ENCODE measurements at regions not wholly inside any gene's neighbourhood (a gene's known extent, or its start where the extent isn't known, plus 50 kb on each side); places are given as distances from the start of the nearest gene placed in this dataset.
"Not testable (repeated sequence)": the region's sequence is repeated elsewhere in the genome, so short reads cannot be mapped to it uniquely, and the experiment has no call there.

DNA sequence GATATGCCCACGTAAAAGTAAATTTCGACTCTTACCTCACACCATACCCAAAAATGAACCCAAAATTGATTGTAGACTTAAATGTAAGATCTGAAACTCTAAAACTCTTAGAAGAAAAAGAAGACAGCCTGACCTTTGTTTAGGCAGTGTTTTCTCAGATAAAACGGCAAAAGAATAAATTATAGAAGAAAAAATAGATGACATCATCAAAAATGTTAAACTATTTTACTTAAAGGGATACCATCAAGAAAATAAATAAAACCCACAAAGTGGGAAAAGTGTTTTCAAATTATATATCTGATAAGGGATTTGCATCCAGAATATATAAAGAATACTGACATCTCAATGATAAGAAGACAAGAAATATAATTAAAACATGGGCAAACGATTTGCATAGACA is 862.7 kb downstream of the DTWD2 start:
- no peaks in the 10 kb centered on the region for H3K4me1 ChIP-seq
- H3K27me3 ChIP-seq, result no peaks in the 10 kb centered on the region
- TF ChIP-seq POLR2A (IDR thresholded peaks at IDR 0.05), result no peak
- TF ChIP-seq, protein P1, sequence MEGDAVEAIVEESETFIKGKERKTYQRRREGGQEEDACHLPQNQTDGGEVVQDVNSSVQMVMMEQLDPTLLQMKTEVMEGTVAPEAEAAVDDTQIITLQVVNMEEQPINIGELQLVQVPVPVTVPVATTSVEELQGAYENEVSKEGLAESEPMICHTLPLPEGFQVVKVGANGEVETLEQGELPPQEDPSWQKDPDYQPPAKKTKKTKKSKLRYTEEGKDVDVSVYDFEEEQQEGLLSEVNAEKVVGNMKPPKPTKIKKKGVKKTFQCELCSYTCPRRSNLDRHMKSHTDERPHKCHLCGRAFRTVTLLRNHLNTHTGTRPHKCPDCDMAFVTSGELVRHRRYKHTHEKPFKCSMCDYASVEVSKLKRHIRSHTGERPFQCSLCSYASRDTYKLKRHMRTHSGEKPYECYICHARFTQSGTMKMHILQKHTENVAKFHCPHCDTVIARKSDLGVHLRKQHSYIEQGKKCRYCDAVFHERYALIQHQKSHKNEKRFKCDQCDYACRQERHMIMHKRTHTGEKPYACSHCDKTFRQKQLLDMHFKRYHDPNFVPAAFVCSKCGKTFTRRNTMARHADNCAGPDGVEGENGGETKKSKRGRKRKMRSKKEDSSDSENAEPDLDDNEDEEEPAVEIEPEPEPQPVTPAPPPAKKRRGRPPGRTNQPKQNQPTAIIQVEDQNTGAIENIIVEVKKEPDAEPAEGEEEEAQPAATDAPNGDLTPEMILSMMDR (IDR thresholded peaks at IDR 0.05), result no peak
- intact Hi-C loops (cut with DNase I), result no loop called here
- H3K36me3 ChIP-seq, result no peaks in the 10 kb centered on the region
- H3K9me3 ChIP-seq, result no peaks in the 10 kb centered on the region
- DNase-seq, result no peak
- no peak overlapping the region for H3K4me3 ChIP-seq
- WGBS, 2 donors, result 72 to 81% methylated on average over 4 of the region's 4 CpGs
- no peak overlapping the region for H3K27ac ChIP-seq

DNA sequence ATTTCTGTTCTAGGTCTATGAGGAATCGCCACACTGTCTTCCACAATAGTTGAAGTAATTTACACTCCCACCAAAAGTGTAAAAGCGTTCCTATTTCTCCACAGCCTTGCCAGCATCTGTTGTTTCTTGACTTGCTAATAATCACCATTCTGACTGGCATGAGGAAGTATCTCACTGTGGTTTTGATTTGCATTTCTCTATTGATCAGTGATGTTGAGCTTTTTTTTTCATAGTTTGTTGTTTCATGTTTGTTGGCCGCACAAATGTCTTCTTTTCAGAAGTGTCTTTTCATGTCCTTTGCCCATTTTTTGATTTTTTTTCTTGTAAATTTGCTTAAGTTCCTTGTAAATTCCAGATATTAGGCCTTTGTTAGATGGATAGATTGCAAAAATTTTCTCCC is 867.1 kb downstream of the DTWD2 start:
- H3K4me1 ChIP-seq, result no peaks in the 10 kb centered on the region
- H3K27ac ChIP-seq, result no peak overlapping the region
- intact Hi-C loops (cut with DNase I), result no loop called here
- 75 to 79% methylated on average over 3 of the region's 3 CpGs for WGBS, 2 donors
- no peak overlapping the region for H3K4me3 ChIP-seq
- DNase-seq, result no peak
- TF ChIP-seq, protein P1 (IDR thresholded peaks at IDR 0.05), result no peak
- TF ChIP-seq POLR2A (IDR thresholded peaks at IDR 0.05), result no peak
- no peaks in the 10 kb centered on the region for H3K9me3 ChIP-seq
- H3K36me3 ChIP-seq, result no peaks in the 10 kb centered on the region
- no peaks in the 10 kb centered on the region for H3K27me3 ChIP-seq

DNA sequence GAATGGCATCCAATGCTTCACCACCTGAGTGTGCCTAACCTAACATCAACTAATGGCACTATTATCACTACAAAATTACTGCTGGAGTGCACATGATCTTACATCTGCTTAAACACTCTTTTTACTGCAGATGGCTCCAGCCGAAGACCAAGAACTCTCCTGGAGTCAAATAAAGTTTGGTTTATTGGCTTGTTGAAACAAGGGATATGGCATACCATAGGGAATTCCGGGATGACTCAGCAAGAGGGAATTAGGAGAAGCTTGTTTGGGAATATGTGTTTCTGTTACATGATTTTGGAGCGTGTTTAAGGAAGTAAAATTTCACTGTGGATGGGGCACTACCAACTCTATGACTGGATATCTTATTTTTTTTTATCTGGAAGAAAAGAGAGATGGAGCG is 872.6 kb downstream of the DTWD2 start:
- Histone ChIP-seq H3K4me1 (no peaks in the 10 kb centered on the region), H3K4me3 (no peak overlapping the region), H3K9me3 (no peaks in the 10 kb centered on the region), H3K27ac (no peak overlapping the region), H3K27me3 (no peaks in the 10 kb centered on the region), H3K36me3 (no peaks in the 10 kb centered on the region)
- intact Hi-C loops (cut with DNase I), result no loop called here
- TF ChIP-seq POLR2A (IDR thresholded peaks at IDR 0.05), result no peak
- TF ChIP-seq, protein P1 (IDR thresholded peaks at IDR 0.05), result no peak
- 48 to 58% methylated on average over 4 of the region's 4 CpGs for WGBS, 2 donors
- no peak for DNase-seq

DNA sequence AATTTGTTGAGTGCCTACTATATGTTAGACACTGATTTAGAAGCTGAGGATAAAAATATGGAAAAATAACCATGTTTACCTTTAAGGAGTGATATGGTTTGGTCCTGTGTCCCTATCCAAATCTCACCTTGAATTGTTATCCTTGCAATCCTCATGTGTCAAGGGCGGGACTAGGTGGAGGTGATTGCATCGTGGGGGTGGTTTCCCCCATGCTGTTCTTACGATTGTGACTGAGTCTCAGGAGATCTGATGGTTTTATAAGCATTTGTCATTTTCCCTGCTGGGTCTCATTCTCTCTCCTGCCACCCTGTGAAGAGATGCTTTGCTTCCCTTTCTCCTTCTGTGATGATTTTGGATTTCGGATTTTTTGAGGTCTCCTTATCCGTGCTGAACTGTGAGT is 876.4 kb downstream of the DTWD2 start:
- intact Hi-C loops (cut with DNase I), result no loop called here
- Histone ChIP-seq H3K9me3 (no peaks in the 10 kb centered on the region), H3K27ac (no peak overlapping the region), H3K4me3 (no peak overlapping the region), H3K36me3 (no peaks in the 10 kb centered on the region), H3K4me1 (no peaks in the 10 kb centered on the region), H3K27me3 (no peaks in the 10 kb centered on the region)
- DNase-seq, result no peak
- TF ChIP-seq POLR2A (IDR thresholded peaks at IDR 0.05), result no peak
- TF ChIP-seq, protein P1 (IDR thresholded peaks at IDR 0.05), result no peak
- 70 to 78% methylated on average over 5 of the region's 5 CpGs for WGBS, 2 donors

DNA sequence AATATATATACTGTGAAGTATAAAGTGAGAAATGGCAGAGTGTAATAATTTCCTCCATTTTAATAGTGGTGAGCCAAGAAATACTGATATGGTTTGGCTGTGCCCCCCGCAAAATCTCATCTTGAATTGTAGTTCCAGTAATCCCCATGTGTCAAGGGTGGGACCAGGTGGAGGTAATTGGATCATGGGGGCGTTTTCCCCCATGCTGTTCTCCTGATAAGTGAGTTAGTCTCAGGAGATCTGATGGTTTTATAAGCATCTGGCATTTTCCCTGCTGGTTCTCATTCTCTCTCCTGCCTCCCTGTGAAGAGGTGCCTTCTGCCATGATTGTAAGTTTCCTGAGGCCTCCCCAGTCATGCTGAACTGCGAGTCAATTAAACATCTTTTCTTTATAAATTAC is 881.1 kb downstream of the DTWD2 start:
- 67 to 72% methylated on average over 3 of the region's 3 CpGs for WGBS, 2 donors

DNA sequence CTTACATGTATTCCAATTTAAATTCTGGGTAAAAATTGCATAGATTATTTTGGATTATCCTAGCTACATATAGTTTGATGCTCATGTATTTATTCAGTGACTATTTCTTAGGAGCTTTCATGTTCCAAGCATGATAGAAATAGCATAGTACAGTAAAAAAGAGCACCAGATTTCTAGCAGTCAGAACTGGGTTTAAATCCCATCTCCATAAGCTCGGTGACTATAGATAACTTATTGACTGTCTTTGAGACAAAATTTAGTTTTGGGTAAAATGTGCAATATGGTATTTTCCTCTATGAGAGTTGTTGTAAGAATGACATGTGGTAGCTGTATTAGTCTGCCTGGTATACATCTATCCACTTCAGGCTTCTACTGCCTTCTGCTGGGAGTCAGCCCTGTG is 889.6 kb downstream of the DTWD2 start:
- intact Hi-C loops (cut with DNase I), result no loop called here
- Histone ChIP-seq H3K27ac (no peak overlapping the region), H3K4me1 (no peaks in the 10 kb centered on the region), H3K36me3 (no peaks in the 10 kb centered on the region), H3K27me3 (no peaks in the 10 kb centered on the region), H3K9me3 (no peaks in the 10 kb centered on the region), H3K4me3 (no peak overlapping the region)
- TF ChIP-seq, protein P1 (IDR thresholded peaks at IDR 0.05), result no peak
- no peak for TF ChIP-seq POLR2A (IDR thresholded peaks at IDR 0.05)
- 72 to 83% methylated on average over 1 of the region's 1 CpG for whole genome bisulfite sequencing, 2 donors
- no peak for DNase-seq

More for the DNA sequence above, 881.1 kb downstream of the DTWD2 start:
- H3K4me3 ChIP-seq; H3K36me3 ChIP-seq; intact Hi-C loops (cut with DNase I); H3K27ac ChIP-seq; DNase-seq; H3K4me1 ChIP-seq; H3K27me3 ChIP-seq; H3K9me3 ChIP-seq: not testable (repeated sequence)
